ENCODE measurements at regions not wholly inside any gene's neighbourhood (a gene's known extent, or its start where the extent isn't known, plus 50 kb on each side); places are given as distances from the start of the nearest gene placed in this dataset.
A peak's percentile ranks its signal among the peaks of the same experiment; 100 is the strongest.

DNA sequence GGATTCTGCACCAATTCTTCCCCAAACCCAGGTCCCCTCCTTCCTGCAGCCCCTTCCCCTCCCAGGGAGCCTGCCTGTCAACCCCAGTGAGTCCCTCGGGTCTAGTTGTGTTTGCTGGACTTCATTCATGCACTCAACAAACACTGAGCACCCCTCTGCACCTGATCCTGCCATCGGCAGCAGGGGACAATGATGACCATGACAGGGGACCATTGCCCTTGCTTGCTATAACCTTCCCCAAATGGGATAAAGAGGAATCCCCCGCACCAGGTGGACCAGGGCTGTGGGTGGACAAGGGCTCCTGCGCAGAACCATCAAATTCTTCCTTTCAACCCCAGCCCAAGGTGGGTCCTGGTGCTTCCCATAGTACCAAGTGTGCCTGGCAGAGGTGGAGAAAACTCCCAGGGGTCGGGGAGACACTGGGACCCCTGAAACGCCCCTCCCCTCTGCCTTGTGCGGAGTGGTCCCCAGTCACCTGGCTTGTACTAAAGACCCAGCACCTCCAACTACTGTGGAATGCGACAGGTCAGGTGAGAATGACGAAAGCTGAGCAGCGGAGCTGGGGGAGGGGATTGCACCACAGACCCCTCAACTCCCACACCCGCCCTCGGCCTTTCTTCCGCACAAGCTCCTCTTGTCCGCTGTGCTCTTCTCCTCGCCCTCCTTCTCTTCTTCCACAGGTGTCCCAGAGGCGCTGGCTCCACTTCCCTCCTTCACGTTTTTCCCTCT, 119.9 kb upstream of the ZNF217 start:
- no peak for DNase-seq

GRCh38 chr20:53712212-53712977, 118.8 kb upstream of the ZNF217 start:
- no peak for DNase-seq

GRCh38 chr20:53711333-53712211, 117.9 kb upstream of the ZNF217 start:
- DNase-seq = no peak

- DNase-seq = peak; percentile 44 to 57
Observed at GRCh38 chr20:53708129-53708968, 114.7 kb upstream of the ZNF217 start.

DNA sequence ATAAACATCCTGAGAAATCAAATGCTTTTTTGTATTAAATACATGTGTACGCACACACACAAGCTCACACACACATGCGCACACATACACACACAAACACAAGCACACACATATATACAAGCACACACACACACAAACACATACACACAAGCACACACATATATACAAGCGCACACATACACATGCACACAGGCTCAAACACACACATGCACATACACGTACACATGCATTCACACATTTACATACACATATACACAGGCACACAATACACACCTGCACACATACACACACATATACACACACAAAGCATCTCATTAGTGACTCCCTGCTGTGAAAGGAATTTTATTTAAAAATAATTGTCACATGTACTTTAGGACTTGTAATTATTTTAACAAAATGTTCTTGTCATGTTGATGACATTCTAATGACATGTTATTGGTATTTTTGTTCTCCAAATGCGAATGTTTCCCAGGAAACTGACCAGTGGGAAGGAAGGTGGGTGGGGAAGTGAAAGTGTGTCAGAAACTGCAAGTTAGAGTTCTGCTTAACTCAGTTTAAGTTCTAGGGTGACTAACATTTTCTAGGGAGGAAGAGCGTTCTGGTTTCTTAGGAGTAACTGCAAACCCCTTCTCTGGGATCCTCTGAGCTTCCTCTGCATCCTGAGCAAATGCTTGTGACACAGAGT, 113.9 kb upstream of the ZNF217 start:
- DNase-seq = peak; percentile 89 to 91

DNA sequence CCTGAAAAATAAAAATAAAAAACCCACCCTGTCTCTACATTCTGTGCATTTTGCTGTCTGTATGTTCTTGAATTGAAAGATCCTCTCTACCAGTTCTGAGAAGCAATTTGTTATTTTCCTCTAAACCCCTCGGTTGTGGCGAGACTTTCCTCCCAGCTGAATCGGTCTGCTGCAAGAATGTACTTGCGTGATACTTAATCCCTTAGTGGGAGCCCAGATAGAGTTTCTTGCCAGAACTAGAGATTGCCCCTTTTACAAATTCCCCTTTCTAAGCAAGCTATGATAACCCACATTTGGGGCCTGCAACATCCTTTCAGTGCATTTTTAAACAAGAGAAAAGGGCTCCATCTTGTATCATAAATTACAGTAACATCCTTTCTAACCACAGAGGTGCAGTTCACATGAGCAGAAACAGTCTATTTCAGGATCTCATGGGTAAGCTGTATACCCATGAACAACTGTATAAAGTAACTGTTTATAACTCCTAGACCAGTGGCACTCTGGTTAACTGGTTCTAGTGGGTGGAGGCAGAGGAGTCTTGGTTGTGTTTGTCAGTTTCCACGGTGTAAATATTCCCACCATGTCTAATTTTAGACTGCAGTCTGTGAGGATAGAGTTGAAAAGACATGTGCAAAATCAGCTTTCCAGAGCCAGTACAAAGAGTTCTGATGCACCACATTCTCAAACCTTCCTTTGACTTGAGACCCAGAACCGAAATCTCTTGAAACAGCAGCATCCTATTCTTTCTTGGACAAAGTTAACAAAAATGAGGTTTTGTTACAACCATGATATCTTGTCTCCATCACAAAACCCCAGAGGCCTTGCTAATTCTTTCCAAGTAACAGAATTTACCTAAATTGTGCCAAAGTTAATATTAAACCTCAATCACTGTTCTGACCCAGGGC, 113.1 kb upstream of the ZNF217 start:
- DNase-seq = no peak

DNA sequence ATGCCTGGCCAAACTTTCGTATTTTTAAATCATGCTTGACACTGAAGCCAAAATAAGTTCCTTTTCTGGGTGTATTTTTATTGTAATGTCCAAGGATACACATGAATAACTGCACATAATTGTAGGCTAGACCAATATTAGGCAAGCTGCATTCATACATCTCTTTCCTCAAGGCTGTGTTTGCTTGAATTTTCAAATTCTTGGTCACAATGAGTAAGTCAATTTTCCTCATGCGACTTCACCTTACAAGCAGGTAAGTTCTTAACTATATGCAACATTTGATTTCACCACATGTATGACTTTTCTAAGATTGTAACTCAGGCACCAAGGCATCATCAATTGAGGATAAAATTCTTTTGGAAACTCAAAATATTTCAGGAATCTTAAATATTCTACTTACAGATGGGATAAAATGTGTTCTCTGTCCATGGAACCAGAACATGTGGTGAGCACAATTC, 112.4 kb upstream of the ZNF217 start:
- no peak for DNase-seq

- no peak for DNase-seq
Observed at GRCh38 chr20:53702617-53703016, 109.0 kb upstream of the ZNF217 start.

GRCh38 chr20:53699906-53700305, 106.3 kb upstream of the ZNF217 start:
- DNase-seq = peak; percentile 31 to 74

GRCh38 chr20:53699085-53699674, 105.5 kb upstream of the ZNF217 start:
- DNase-seq = no peak

DNA sequence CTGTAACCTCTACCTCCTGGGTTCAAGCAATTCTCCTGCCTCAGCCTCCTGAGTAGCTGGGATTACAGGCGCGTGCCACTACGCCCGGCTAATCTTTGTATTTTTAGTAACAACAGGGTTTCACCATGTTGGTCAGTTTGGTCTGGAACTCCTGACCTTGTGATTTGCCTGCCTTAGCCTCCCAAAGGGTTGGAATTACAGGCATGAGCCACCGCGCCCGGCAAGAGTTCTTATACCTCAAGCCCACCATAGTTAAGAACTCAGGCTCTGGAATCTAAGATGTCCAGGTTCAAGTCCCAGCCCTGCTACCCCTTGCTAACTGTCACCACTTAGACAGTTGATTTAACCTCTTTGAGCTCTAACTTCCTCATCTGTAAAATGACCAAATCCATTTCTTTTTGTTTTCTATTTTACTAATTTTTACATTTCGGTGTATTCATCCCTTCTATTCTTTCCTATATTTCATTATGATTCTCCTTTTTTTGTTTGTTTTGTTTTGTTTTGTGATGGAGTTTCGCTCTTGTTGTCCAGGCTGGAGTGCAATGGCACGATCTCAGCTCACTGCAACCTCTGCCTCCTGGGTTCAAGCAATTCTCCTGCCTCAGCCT, 104.8 kb upstream of the ZNF217 start:
- peak; percentile 18 to 55 for DNase-seq

- no peak for DNase-seq
Observed at GRCh38 chr20:53695797-53696527, 102.3 kb upstream of the ZNF217 start.

GRCh38 chr20:53693262-53693871, 99.7 kb upstream of the ZNF217 start:
- DNase-seq = no peak

- DNase-seq = peak; percentile 66 to 85
Observed at GRCh38 chr20:53692465-53693067, 98.9 kb upstream of the ZNF217 start.

- DNase-seq = no peak
Observed at GRCh38 chr20:53691811-53692192, 98.2 kb upstream of the ZNF217 start.

DNA sequence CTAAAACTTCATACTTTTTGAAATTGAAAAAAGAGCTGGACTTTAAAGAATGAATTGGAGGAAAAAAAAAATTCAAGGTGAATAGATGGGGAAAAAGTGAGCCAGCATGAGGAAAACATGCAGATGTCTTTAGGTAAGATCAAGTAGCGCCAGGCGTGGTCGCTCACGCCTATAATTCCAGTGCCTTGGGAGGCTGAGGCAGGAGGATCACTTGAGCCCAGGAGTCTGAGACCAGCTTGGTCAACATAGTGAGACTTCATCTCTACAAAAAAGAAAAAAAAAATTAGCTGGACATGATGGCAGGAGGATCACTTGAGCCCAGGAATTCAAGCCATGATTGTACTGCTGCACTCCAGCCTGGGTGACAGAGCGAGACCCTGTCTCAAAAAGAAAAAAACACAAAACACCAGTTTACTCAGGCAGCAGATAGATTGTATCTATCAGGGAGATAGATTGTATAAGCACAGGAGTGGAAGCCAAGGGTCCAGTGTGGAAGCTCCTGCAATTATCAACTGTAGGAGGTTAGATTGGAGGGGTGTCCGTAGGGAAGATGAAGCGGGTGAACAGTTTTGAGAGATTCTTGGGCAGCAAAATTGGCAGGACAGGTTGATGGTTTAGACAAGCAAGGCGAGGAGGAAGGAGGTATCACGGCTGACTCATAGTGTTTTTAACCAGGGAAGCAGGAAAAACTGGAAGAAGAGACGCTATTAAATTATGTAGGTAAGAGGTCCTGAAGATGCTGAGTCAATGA, 97.6 kb upstream of the ZNF217 start:
- no peak for DNase-seq

- no peak for DNase-seq
Observed at GRCh38 chr20:53688085-53688484, 94.4 kb upstream of the ZNF217 start.

All from inflammatory macrophage (primary cell).